ENCODE measurements at regions not wholly inside any gene's neighbourhood (a gene's known extent, or its start where the extent isn't known, plus 50 kb on each side); places are given as distances from the start of the nearest gene placed in this dataset.

- no peaks in the 10 kb centered on the region for H3K4me1 Mint-ChIP-seq (ENCODE audit: low read depth, unreplicated experiment)
- Histone ChIP-seq H3K4me1 (ENCODE audit: insufficient read depth, low read length) (no peaks in the 10 kb centered on the region), H3K36me3 (ENCODE audit: insufficient read depth, low read length) (no peaks in the 10 kb centered on the region), H3K4me2 (ENCODE audit: low read length) (no peak overlapping the region), H2AFZ (ENCODE audit: low read depth, low read length) (no peak overlapping the region), H3K27me3 (ENCODE audit: insufficient read depth, low read length) (no peaks in the 10 kb centered on the region), H3K4me3 (ENCODE audit: insufficient read depth, low read depth, low read length) (no peak overlapping the region), H3K79me2 (ENCODE audit: insufficient read depth, low read length) (no peaks in the 10 kb centered on the region), H4K20me1 (ENCODE audit: insufficient read depth, low read length) (no peaks in the 10 kb centered on the region), H3K9ac (ENCODE audit: low read length) (no peak overlapping the region), H3K27ac (ENCODE audit: low read depth, low read length) (no peak overlapping the region), H3K9me3 (ENCODE audit: insufficient read depth, low read depth, low read length) (no peaks in the 10 kb centered on the region)
- H3K36me3 Mint-ChIP-seq (ENCODE audit: low read depth, unreplicated experiment), result no peaks in the 10 kb centered on the region
- FAIRE-seq (no peak), DNase-seq (ENCODE audit: low read depth) (no peak)
- TF ChIP-seq EZH2 (IDR thresholded peaks at IDR 0.05; ENCODE audit: insufficient read depth, low read length) (no peak), CTCF (IDR thresholded peaks at IDR 0.05; ENCODE audit: insufficient read depth, low read depth, low read length) (no peak)
- H3K27ac Mint-ChIP-seq (ENCODE audit: unreplicated experiment), result no peak overlapping the region
- H3K9me3 Mint-ChIP-seq (ENCODE audit: unreplicated experiment), result peaks cover 2% of the 10 kb centered on the region
- H3K27me3 Mint-ChIP-seq (ENCODE audit: low read depth, unreplicated experiment), result peaks cover 1% of the 10 kb centered on the region
- H3K4me3 Mint-ChIP-seq (ENCODE audit: unreplicated experiment), result no peak overlapping the region
Observed at GRCh38 chr1:208366559-208366958, 122.4 kb upstream of the PLXNA2 start.

- Histone ChIP-seq H3K79me2 (ENCODE audit: insufficient read depth, low read length) (no peaks in the 10 kb centered on the region), H4K20me1 (ENCODE audit: insufficient read depth, low read length) (no peaks in the 10 kb centered on the region), H3K4me3 (ENCODE audit: insufficient read depth, low read depth, low read length) (no peak overlapping the region), H2AFZ (ENCODE audit: low read depth, low read length) (no peak overlapping the region), H3K27ac (ENCODE audit: low read depth, low read length) (no peak overlapping the region), H3K36me3 (ENCODE audit: insufficient read depth, low read length) (no peaks in the 10 kb centered on the region), H3K9me3 (ENCODE audit: insufficient read depth, low read depth, low read length) (no peaks in the 10 kb centered on the region), H3K4me1 (ENCODE audit: insufficient read depth, low read length) (no peaks in the 10 kb centered on the region), H3K4me2 (ENCODE audit: low read length) (no peak overlapping the region), H3K9ac (ENCODE audit: low read length) (no peak overlapping the region), H3K27me3 (ENCODE audit: insufficient read depth, low read length) (no peaks in the 10 kb centered on the region)
- Mint-ChIP-seq H3K9me3 (ENCODE audit: unreplicated experiment) (peaks cover 2% of the 10 kb centered on the region), H3K4me3 (ENCODE audit: unreplicated experiment) (no peak overlapping the region), H3K27me3 (ENCODE audit: low read depth, unreplicated experiment) (peaks cover 1% of the 10 kb centered on the region), H3K4me1 (ENCODE audit: low read depth, unreplicated experiment) (no peaks in the 10 kb centered on the region), H3K27ac (ENCODE audit: unreplicated experiment) (no peak overlapping the region), H3K36me3 (ENCODE audit: low read depth, unreplicated experiment) (no peaks in the 10 kb centered on the region)
- FAIRE-seq (no peak), DNase-seq (ENCODE audit: low read depth) (no peak)
- TF ChIP-seq CTCF (IDR thresholded peaks at IDR 0.05; ENCODE audit: insufficient read depth, low read depth, low read length), result no peak
- no peak for TF ChIP-seq EZH2 (IDR thresholded peaks at IDR 0.05; ENCODE audit: insufficient read depth, low read length)
Observed at GRCh38 chr1:208369045-208369444, 124.9 kb upstream of the PLXNA2 start.

GRCh38 chr1:208369658-208370057, 125.5 kb upstream of the PLXNA2 start:
- no peaks in the 10 kb centered on the region for H3K36me3 Mint-ChIP-seq (ENCODE audit: low read depth, unreplicated experiment)
- FAIRE-seq (no peak), DNase-seq (ENCODE audit: low read depth) (no peak)
- H2AFZ ChIP-seq (ENCODE audit: low read depth, low read length), result no peak overlapping the region
- H3K4me1 Mint-ChIP-seq (ENCODE audit: low read depth, unreplicated experiment), result peaks cover 3% of the 10 kb centered on the region
- peaks cover 1% of the 10 kb centered on the region for H3K27me3 Mint-ChIP-seq (ENCODE audit: low read depth, unreplicated experiment)
- no peaks in the 10 kb centered on the region for H3K4me1 ChIP-seq (ENCODE audit: insufficient read depth, low read length)
- TF ChIP-seq CTCF (IDR thresholded peaks at IDR 0.05; ENCODE audit: insufficient read depth, low read depth, low read length) (no peak), EZH2 (IDR thresholded peaks at IDR 0.05; ENCODE audit: insufficient read depth, low read length) (no peak)
- peaks cover 2% of the 10 kb centered on the region for H3K9me3 Mint-ChIP-seq (ENCODE audit: unreplicated experiment)
- no peak overlapping the region for H3K4me2 ChIP-seq (ENCODE audit: low read length)
- H3K27ac ChIP-seq (ENCODE audit: low read depth, low read length), result no peak overlapping the region
- H3K79me2 ChIP-seq (ENCODE audit: insufficient read depth, low read length), result no peaks in the 10 kb centered on the region
- no peak overlapping the region for H3K9ac ChIP-seq (ENCODE audit: low read length)
- H3K36me3 ChIP-seq (ENCODE audit: insufficient read depth, low read length), result no peaks in the 10 kb centered on the region
- H3K4me3 ChIP-seq (ENCODE audit: insufficient read depth, low read depth, low read length), result no peak overlapping the region
- H4K20me1 ChIP-seq (ENCODE audit: insufficient read depth, low read length), result no peaks in the 10 kb centered on the region
- H3K27ac Mint-ChIP-seq (ENCODE audit: unreplicated experiment), result no peak overlapping the region
- no peaks in the 10 kb centered on the region for H3K27me3 ChIP-seq (ENCODE audit: insufficient read depth, low read length)
- H3K4me3 Mint-ChIP-seq (ENCODE audit: unreplicated experiment), result no peak overlapping the region
- H3K9me3 ChIP-seq (ENCODE audit: insufficient read depth, low read depth, low read length), result no peaks in the 10 kb centered on the region
